Spinal cord (tissue), 9 donors: ENCODE measurements at regions not wholly inside any gene's neighbourhood (a gene's known extent, or its start where the extent isn't known, plus 50 kb on each side); places are given as distances from the start of the nearest gene placed in this dataset.

Experiments
- DNase-seq, 6 donors: peaks; one replicate each; pipeline versions ENCODE4 v3.0.0 to v3.0.0-alpha.2; 2013 to 2015; ENCODE audit warnings: low spot score in 6 of 6, low read depth in 4 of 6
- H3K27ac ChIP-seq: one replicate; pipeline ENCODE4 v1.5.1; 2013; ENCODE audit warnings: low read depth, low read length, control low read depth
- H3K27me3 ChIP-seq: one replicate; pipeline ENCODE4 v1.6.1; 2013; ENCODE audit warnings: low read length; ENCODE audit not compliant: control insufficient read depth, insufficient read depth
- H3K36me3 ChIP-seq: one replicate; pipeline ENCODE4 v1.6.1; 2013; ENCODE audit warnings: low read length; ENCODE audit not compliant: control insufficient read depth, insufficient read depth
- H3K4me1 ChIP-seq: one replicate; pipeline ENCODE4 v1.6.1; 2013; ENCODE audit warnings: low read length; ENCODE audit not compliant: control insufficient read depth, insufficient read depth
- H3K4me3 ChIP-seq: one replicate; pipeline ENCODE4 v1.5.1; 2013; ENCODE audit warnings: low read depth, low read length, control low read depth
- H3K9me3 ChIP-seq: one replicate; pipeline ENCODE4 v1.6.1; 2013; ENCODE audit warnings: low read length; ENCODE audit not compliant: control insufficient read depth, insufficient read depth
- WGBS: methylation state at CpG from one replicate; pipeline ENCODE4 v1.1.5; 2013; ENCODE audit warnings: missing lambda C conversion rate; ENCODE audit not compliant: insufficient coverage; 5-methylcytosine and 5-hydroxymethylcytosine counted together
- donor health status: healthy.

- Histone ChIP-seq H3K36me3 (no peaks in the 10 kb centered on the region), H3K4me3 (no peak overlapping the region), H3K27ac (no peak overlapping the region), H3K4me1 (no peaks in the 10 kb centered on the region), H3K27me3 (peaks cover 5% of the 10 kb centered on the region), H3K9me3 (no peaks in the 10 kb centered on the region)
- DNase-seq, result no peak
- WGBS, result 93% methylated on average over 3 of the region's 5 CpGs
Observed at GRCh38 chr5:133894143-133894542, 74.3 kb downstream of the C5orf15 start.

DNA sequence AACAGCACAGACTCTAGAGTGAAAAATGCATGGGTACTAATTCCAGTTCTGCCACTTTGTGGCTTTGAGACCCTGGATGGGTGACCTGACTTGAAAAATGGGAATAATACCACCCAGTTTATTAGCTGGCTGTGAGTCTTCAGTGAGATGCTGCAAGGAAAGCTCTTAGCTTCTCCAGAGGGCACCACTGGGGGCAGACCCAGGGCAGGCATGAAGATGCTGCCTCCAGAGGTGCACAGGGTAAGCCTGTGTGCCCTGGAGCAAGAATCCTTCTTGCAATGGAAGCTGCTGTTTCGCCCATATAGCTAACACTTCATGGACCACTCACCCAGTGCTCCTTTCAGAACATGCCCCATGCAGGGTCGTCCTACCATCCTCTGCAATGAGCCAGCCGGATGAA lies 75.7 kb downstream of the C5orf15 start:
- WGBS, result 93% methylated on average over 3 of the region's 3 CpGs
- H3K4me3 ChIP-seq, result no peak overlapping the region
- no peak for DNase-seq
- no peaks in the 10 kb centered on the region for H3K36me3 ChIP-seq
- H3K4me1 ChIP-seq, result no peaks in the 10 kb centered on the region
- H3K9me3 ChIP-seq, result no peaks in the 10 kb centered on the region
- H3K27ac ChIP-seq, result no peak overlapping the region
- H3K27me3 ChIP-seq, result peaks cover 1% of the 10 kb centered on the region

- Histone ChIP-seq H3K27me3 (no peaks in the 10 kb centered on the region), H3K27ac (no peak overlapping the region), H3K9me3 (no peaks in the 10 kb centered on the region), H3K4me3 (no peak overlapping the region), H3K4me1 (no peaks in the 10 kb centered on the region), H3K36me3 (no peaks in the 10 kb centered on the region)
- DNase-seq, result no peak
- no CpG with 5 or more reads among the region's 1 CpG for WGBS
Observed at GRCh38 chr5:133892306-133892705, 76.1 kb downstream of the C5orf15 start.

- Histone ChIP-seq H3K4me1 (no peaks in the 10 kb centered on the region), H3K9me3 (no peaks in the 10 kb centered on the region), H3K27ac (no peak overlapping the region), H3K4me3 (no peak overlapping the region), H3K36me3 (no peaks in the 10 kb centered on the region), H3K27me3 (no peaks in the 10 kb centered on the region)
- DNase-seq, result no peak
- WGBS, result 85% methylated on average over 5 of the region's 5 CpGs
Observed at GRCh38 chr5:133891390-133891789, 77.0 kb downstream of the C5orf15 start.

GRCh38 chr5:133890776-133891280 lies 77.6 kb downstream of the C5orf15 start:
- no peaks in the 10 kb centered on the region for H3K9me3 ChIP-seq
- no peaks in the 10 kb centered on the region for H3K36me3 ChIP-seq
- no peak overlapping the region for H3K4me3 ChIP-seq
- no peaks in the 10 kb centered on the region for H3K27me3 ChIP-seq
- WGBS, result no CpG with 5 or more reads among the region's 1 CpG
- H3K4me1 ChIP-seq, result peaks cover 3% of the 10 kb centered on the region
- H3K27ac ChIP-seq, result no peak overlapping the region
- no peak for DNase-seq

DNA sequence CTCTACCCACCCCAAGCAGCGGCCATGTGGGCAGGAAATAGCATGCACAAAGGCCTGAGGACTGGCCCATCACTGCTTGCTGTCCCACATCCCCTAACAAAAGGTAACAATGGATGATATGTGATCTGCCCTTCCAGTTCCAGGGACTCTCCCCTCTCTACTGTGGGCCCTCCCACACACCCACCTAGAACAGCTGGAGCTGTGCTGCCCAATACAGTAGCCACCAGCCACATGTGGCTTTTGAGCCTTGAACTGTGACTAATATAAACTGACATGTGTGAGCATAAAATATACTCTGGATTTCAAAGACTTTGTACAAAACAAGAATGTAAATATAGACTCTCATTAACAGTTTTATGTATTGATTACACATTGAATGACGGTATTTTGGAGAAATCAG lies 78.1 kb downstream of the C5orf15 start:
- WGBS, result no CpG with 5 or more reads among the region's 2 CpGs
- no peak overlapping the region for H3K27ac ChIP-seq
- DNase-seq, result no peak

GRCh38 chr5:133889271-133889905 lies 79.0 kb downstream of the C5orf15 start:
- H3K4me1 ChIP-seq, result peaks cover 17% of the 10 kb centered on the region
- no peak overlapping the region for H3K4me3 ChIP-seq
- DNase-seq, result no peak
- no peaks in the 10 kb centered on the region for H3K9me3 ChIP-seq
- no peaks in the 10 kb centered on the region for H3K27me3 ChIP-seq
- WGBS, result 93% methylated on average over 5 of the region's 6 CpGs
- no peaks in the 10 kb centered on the region for H3K36me3 ChIP-seq
- H3K27ac ChIP-seq, result no peak overlapping the region

More for the DNA sequence above, 78.1 kb downstream of the C5orf15 start:
- H3K36me3 ChIP-seq, result no peaks in the 10 kb centered on the region
- H3K27me3 ChIP-seq, result no peaks in the 10 kb centered on the region
- H3K4me3 ChIP-seq, result no peak overlapping the region
- peaks cover 8% of the 10 kb centered on the region for H3K4me1 ChIP-seq
- no peaks in the 10 kb centered on the region for H3K9me3 ChIP-seq

- H3K36me3 ChIP-seq, result no peaks in the 10 kb centered on the region
- H3K9me3 ChIP-seq, result no peaks in the 10 kb centered on the region
- no peak for DNase-seq
- peaks cover 25% of the 10 kb centered on the region for H3K4me1 ChIP-seq
- no peak overlapping the region for H3K27ac ChIP-seq
- no peak overlapping the region for H3K4me3 ChIP-seq
- H3K27me3 ChIP-seq, result peaks cover 2% of the 10 kb centered on the region
- WGBS, result 91% methylated on average over 3 of the region's 3 CpGs
Observed at GRCh38 chr5:133888625-133888991, 79.8 kb downstream of the C5orf15 start.

DNA sequence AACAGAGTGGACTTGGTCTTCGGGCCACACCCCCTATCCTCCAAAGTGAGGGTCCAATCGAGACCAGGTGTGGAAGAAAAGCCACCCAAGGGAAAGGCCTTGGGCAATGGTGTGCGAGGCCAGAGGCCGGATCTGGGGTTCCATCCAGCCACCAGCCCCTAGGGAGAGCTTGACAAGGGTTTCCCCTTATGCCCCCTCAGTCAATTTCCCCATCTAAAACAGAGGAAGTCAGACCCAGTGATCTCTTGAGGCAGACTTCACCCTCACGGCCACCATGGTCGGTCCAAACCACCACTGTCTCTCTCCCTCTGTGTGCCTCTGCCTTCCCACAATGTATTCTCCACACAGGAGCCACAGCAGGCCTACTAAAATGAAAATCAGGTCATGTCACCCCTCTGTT lies 82.9 kb downstream of the C5orf15 start:
- Histone ChIP-seq H3K4me1 (peaks cover 45% of the 10 kb centered on the region), H3K27ac (no peak overlapping the region), H3K27me3 (peaks cover 12% of the 10 kb centered on the region), H3K9me3 (no peaks in the 10 kb centered on the region), H3K36me3 (no peaks in the 10 kb centered on the region), H3K4me3 (no peak overlapping the region)
- no peak for DNase-seq
- 96% methylated on average over 5 of the region's 6 CpGs for WGBS

GRCh38 chr5:133884569-133885311 lies 83.7 kb downstream of the C5orf15 start:
- no peak overlapping the region for H3K27ac ChIP-seq
- peak in 4 of 6 donors; percentile 28 to 81 (median 55) for DNase-seq
- H3K36me3 ChIP-seq, result no peaks in the 10 kb centered on the region
- peaks cover 12% of the 10 kb centered on the region for H3K27me3 ChIP-seq
- no peaks in the 10 kb centered on the region for H3K9me3 ChIP-seq
- peaks cover 45% of the 10 kb centered on the region for H3K4me1 ChIP-seq
- H3K4me3 ChIP-seq, result no peak overlapping the region
- WGBS, result 15% methylated on average over 8 of the region's 8 CpGs
